Caco-2 (cell line): ENCODE measurements at regions not wholly inside any gene's neighbourhood (a gene's known extent, or its start where the extent isn't known, plus 50 kb on each side); places are given as distances from the start of the nearest gene placed in this dataset.

Experiments
- BruUV-seq: library from RNA; stranded (reverse); fragments of 400-500 nt; replicated peaks from 2 replicates; lab custom pipeline; 2021; lab: Mats Ljungman, UMichigan
- CTCF ChIA-PET: fragments of 300-600 bp; sonication (Branson Sonifier 250); formaldehyde crosslinking; loops from one replicate; lab custom pipeline; 2022; ENCODE audit warnings: antibody characterized with exemption; lab: Charles Lee
- POLR2A ChIA-PET: fragments of 300-600 bp; sonication (Branson Sonifier 250); formaldehyde crosslinking; loops from one replicate; lab custom pipeline; 2022; ENCODE audit warnings: antibody characterized with exemption; lab: Charles Lee
- DNase-seq, 2 experiments: peaks; one replicate each; pipeline versions ENCODE4 v3.0.0 to v3.0.0-alpha.2; 2020 to 2022
- H3K27me3 ChIP-seq: replicated peaks from 2 replicates; pipeline ENCODE4 v1.6.0; 2011; ENCODE audit warnings: low read length; ENCODE audit not compliant: control insufficient read depth, insufficient read depth
- H3K36me3 ChIP-seq: 2 replicates; pipeline ENCODE4 v1.5.1; 2011; ENCODE audit warnings: low read length; ENCODE audit not compliant: control insufficient read depth, insufficient read depth
- H3K4me1 ChIP-seq: fragments of 250-450 bp; sonication (Bioruptor Pico); 2 replicates; pipeline ENCODE4 v1.5.1; 2020; ENCODE audit warnings: mild to moderate bottlenecking
- H3K4me3 ChIP-seq: 2 replicates; pipeline ENCODE4 v1.5.1; 2011; ENCODE audit warnings: low read depth, mild to moderate bottlenecking, control low read depth, low read length
- H3K9me3 ChIP-seq: fragments of 250-450 bp; sonication (Bioruptor Pico); 2 replicates; pipeline ENCODE4 v1.5.1; 2020; ENCODE audit warnings: mild to moderate bottlenecking, moderate library complexity
- H3K27ac Mint-ChIP-seq: one replicate; pipeline ENCODE4 v1.8.0; 2022; ENCODE audit warnings: mixed read lengths; ENCODE audit not compliant: unreplicated experiment
- H3K27me3 Mint-ChIP-seq: one replicate; pipeline ENCODE4 v1.8.0; 2022; ENCODE audit warnings: mixed read lengths; ENCODE audit not compliant: insufficient read depth, unreplicated experiment
- H3K36me3 Mint-ChIP-seq: one replicate; pipeline ENCODE4 v1.8.0; 2022; ENCODE audit warnings: mild to moderate bottlenecking, mixed read lengths; ENCODE audit not compliant: insufficient read depth, unreplicated experiment
- H3K4me1 Mint-ChIP-seq: one replicate; pipeline ENCODE4 v1.8.0; 2022; ENCODE audit warnings: low read depth, mixed read lengths; ENCODE audit not compliant: unreplicated experiment
- H3K4me3 Mint-ChIP-seq: one replicate; pipeline ENCODE4 v1.8.0; 2022; ENCODE audit warnings: mild to moderate bottlenecking, moderate library complexity, mixed read lengths; ENCODE audit not compliant: unreplicated experiment
- H3K9me3 Mint-ChIP-seq: one replicate; pipeline ENCODE4 v1.8.0; 2022; ENCODE audit warnings: mixed read lengths; ENCODE audit not compliant: unreplicated experiment
- intact Hi-C: fragments of 100-400 bp; cut with micrococcal nuclease; formaldehyde crosslinking; loops from one replicate; pipeline ENCODE4 v1.10.0; 2022; ENCODE audit not compliant: unreplicated experiment
- TF ChIP-seq, protein P1 (sequence below), 2 experiments: fragments of 200-600 bp in 1 of 2; IDR thresholded peaks; 1 replicate in 1 of 2; 2 replicates in 1 of 2; pipeline versions ENCODE4 v1.5.1 to v1.8.0; 2011 to 2022; ENCODE audit warnings: antibody characterized with exemption in 1 of 2, control low read depth in 1 of 2, inconsistent platforms in 1 of 2, low read depth in 1 of 2, low read length in 1 of 2, mild to moderate bottlenecking in 1 of 2, moderate library complexity in 1 of 2; ENCODE audit not compliant: insufficient read depth in 1 of 2, severe bottlenecking in 1 of 2, unreplicated experiment in 1 of 2

DNA sequence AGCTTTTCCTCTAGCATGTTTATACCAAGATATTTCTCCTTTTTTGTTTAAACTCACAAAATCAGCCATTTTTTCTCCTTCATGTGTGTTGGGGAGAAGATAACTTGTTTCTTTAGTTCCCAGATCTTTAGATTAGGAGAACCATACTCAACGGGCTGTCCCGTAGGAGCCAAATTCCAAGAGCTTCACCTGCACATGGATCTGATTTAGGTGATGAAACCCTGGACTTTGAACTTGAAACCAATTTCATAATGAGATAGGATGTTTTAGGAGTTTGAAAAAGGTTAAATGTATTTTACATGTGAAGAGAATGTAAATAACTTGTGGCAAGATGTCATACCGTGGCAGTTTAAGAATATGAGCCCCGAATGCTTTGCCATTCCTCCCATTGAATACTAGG lies 280.0 kb upstream of the PCDH18 start:
- no peaks in the 10 kb centered on the region for H3K9me3 ChIP-seq
- Mint-ChIP-seq H3K27me3 (no peaks in the 10 kb centered on the region), H3K4me1 (no peaks in the 10 kb centered on the region), H3K9me3 (no peaks in the 10 kb centered on the region), H3K36me3 (no peaks in the 10 kb centered on the region), H3K4me3 (no peak overlapping the region), H3K27ac (no peak overlapping the region)
- no peak overlapping the region for H3K4me3 ChIP-seq
- no peak for DNase-seq
- CTCF ChIA-PET = no interaction called here
- POLR2A ChIA-PET = no interaction called here
- no peaks in the 10 kb centered on the region for H3K27me3 ChIP-seq
- H3K4me1 ChIP-seq = no peaks in the 10 kb centered on the region
- H3K36me3 ChIP-seq = no peaks in the 10 kb centered on the region
- intact Hi-C loops = loop anchor here (5.0 kb wide), 1 partner anchor 80 kb away; no protein-coding TSS in a partner anchor
- TF ChIP-seq, protein P1, sequence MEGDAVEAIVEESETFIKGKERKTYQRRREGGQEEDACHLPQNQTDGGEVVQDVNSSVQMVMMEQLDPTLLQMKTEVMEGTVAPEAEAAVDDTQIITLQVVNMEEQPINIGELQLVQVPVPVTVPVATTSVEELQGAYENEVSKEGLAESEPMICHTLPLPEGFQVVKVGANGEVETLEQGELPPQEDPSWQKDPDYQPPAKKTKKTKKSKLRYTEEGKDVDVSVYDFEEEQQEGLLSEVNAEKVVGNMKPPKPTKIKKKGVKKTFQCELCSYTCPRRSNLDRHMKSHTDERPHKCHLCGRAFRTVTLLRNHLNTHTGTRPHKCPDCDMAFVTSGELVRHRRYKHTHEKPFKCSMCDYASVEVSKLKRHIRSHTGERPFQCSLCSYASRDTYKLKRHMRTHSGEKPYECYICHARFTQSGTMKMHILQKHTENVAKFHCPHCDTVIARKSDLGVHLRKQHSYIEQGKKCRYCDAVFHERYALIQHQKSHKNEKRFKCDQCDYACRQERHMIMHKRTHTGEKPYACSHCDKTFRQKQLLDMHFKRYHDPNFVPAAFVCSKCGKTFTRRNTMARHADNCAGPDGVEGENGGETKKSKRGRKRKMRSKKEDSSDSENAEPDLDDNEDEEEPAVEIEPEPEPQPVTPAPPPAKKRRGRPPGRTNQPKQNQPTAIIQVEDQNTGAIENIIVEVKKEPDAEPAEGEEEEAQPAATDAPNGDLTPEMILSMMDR (IDR thresholded peaks at IDR 0.05; ENCODE audit: insufficient read depth in 1 of 2, low read depth in 1 of 2, low read length in 1 of 2, severe bottlenecking in 1 of 2, unreplicated experiment in 1 of 2) = no peak
- BruUV-seq = no TSS peak

- Mint-ChIP-seq H3K4me3 (no peak overlapping the region), H3K9me3 (no peaks in the 10 kb centered on the region), H3K27ac (no peak overlapping the region), H3K36me3 (no peaks in the 10 kb centered on the region), H3K4me1 (no peaks in the 10 kb centered on the region), H3K27me3 (peaks cover 3% of the 10 kb centered on the region)
- Histone ChIP-seq H3K4me3 (no peak overlapping the region), H3K36me3 (no peaks in the 10 kb centered on the region), H3K4me1 (no peaks in the 10 kb centered on the region), H3K9me3 (no peaks in the 10 kb centered on the region), H3K27me3 (no peaks in the 10 kb centered on the region)
- TF ChIP-seq, protein P1 (IDR thresholded peaks at IDR 0.05; ENCODE audit: insufficient read depth in 1 of 2, low read depth in 1 of 2, low read length in 1 of 2, severe bottlenecking in 1 of 2, unreplicated experiment in 1 of 2) = no peak
- no peak for DNase-seq
- BruUV-seq = no TSS peak
- CTCF ChIA-PET = no interaction called here
- POLR2A ChIA-PET = no interaction called here
- intact Hi-C loops = no loop called here
These were observed 274.1 kb upstream of the PCDH18 start for GRCh38 chr4:137806420-137806819.

- Mint-ChIP-seq H3K36me3 (no peaks in the 10 kb centered on the region), H3K27ac (no peak overlapping the region), H3K4me3 (no peak overlapping the region), H3K27me3 (peaks cover 9% of the 10 kb centered on the region), H3K9me3 (no peaks in the 10 kb centered on the region), H3K4me1 (no peaks in the 10 kb centered on the region)
- BruUV-seq = no TSS peak
- Histone ChIP-seq H3K4me3 (no peak overlapping the region), H3K4me1 (no peaks in the 10 kb centered on the region), H3K9me3 (no peaks in the 10 kb centered on the region), H3K27me3 (no peaks in the 10 kb centered on the region), H3K36me3 (no peaks in the 10 kb centered on the region)
- DNase-seq = no peak
- ChIA-PET POLR2A (no interaction called here), CTCF (interaction anchor here (0.9 kb wide), 1 partner anchor 15 kb away, joined by 4 read pairs; no protein-coding TSS in a partner anchor)
- intact Hi-C loops = no loop called here
- TF ChIP-seq, protein P1 (IDR thresholded peaks at IDR 0.05; ENCODE audit: insufficient read depth in 1 of 2, low read depth in 1 of 2, low read length in 1 of 2, severe bottlenecking in 1 of 2, unreplicated experiment in 1 of 2) = no peak
These were observed 272.7 kb upstream of the PCDH18 start for GRCh38 chr4:137804906-137805495.
